Central memory CD8-positive, alpha-beta T cell (primary cell): ENCODE measurements at regions not wholly inside any gene's neighbourhood (a gene's known extent, or its start where the extent isn't known, plus 50 kb on each side); places are given as distances from the start of the nearest gene placed in this dataset.
"Not testable (repeated sequence)": the region's sequence is repeated elsewhere in the genome, so short reads cannot be mapped to it uniquely, and the experiment has no call there.

Experiments used
- ATAC-seq: fragments of 150-1000 bp; cut with Tn5 transposase; replicated peaks from 2 replicates; pipeline ENCODE4 v1.10.0; 2022; ENCODE audit warnings: mild to moderate bottlenecking, moderate FRiP score, moderate number of reproducible peaks; ENCODE audit not compliant: poor library complexity, severe bottlenecking; ENCODE audit errors: extremely low read depth
- DNase-seq, 2 donors: peaks; one replicate each; pipeline ENCODE4 v3.0.0; 2021; ENCODE audit warnings: low spot score in 2 of 2
- H3K27ac Mint-ChIP-seq: one replicate; pipeline ENCODE4 v1.8.0; 2022; ENCODE audit warnings: low read depth, mild to moderate bottlenecking, moderate library complexity, mixed read lengths
- H3K27me3 Mint-ChIP-seq: one replicate; pipeline ENCODE4 v1.8.0; 2022; ENCODE audit warnings: mixed read lengths
- H3K36me3 Mint-ChIP-seq: one replicate; pipeline ENCODE4 v1.8.0; 2022; ENCODE audit warnings: mild to moderate bottlenecking, moderate library complexity, mixed read lengths; ENCODE audit not compliant: insufficient read depth
- H3K4me1 Mint-ChIP-seq: one replicate; pipeline ENCODE4 v1.8.0; 2022; ENCODE audit warnings: mixed read lengths
- H3K4me3 Mint-ChIP-seq: one replicate; pipeline ENCODE4 v1.8.0; 2022; ENCODE audit warnings: mild to moderate bottlenecking, moderate library complexity, mixed read lengths
- H3K9me3 Mint-ChIP-seq: one replicate; pipeline ENCODE4 v1.8.0; 2022; ENCODE audit warnings: mixed read lengths

DNA sequence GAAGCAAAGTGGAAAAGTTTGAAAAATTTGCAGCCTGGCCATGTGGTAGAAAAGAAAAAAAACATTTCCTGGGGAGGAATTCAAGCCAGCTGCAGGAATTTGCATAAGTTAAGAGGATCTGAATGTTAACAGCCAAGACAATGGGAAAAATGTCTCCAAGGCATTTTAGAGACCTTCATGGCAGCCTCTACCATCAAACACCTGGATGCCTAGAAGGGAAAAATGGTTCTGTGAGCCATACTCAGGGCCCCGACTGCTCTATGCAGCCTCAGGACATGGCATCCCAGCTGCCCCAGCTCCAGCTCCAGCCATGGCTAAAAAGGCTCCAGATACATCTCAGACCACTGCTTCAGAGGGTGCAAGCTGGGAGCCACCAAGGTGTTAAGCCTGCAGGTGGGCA is 149.1 kb upstream of the SOX6 start:
- Mint-ChIP-seq H3K27ac (no peak overlapping the region), H3K9me3 (peaks cover 15% of the 10 kb centered on the region), H3K27me3 (no peaks in the 10 kb centered on the region), H3K4me1 (no peaks in the 10 kb centered on the region), H3K36me3 (no peaks in the 10 kb centered on the region), H3K4me3 (no peak overlapping the region)
- no peak for DNase-seq
- ATAC-seq, result no peak

DNA sequence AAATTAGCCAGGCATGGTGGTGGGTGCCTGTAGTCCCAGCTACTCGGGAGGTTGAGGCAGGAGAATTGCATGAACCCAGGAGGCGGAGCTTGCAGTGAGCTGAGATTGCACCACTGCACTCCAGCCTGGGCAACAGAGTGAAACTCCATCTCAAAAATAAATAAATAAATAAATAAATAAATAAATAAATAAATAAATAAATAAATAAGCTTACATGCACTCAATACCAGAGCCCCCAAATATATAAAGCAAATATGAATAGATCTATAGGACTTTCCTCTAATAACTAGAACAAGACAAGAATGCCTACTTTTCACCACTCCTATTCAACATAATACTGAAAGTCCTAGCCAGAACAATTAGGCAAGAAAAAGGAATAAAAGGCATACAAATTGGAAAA is 147.5 kb upstream of the SOX6 start:
- H3K27me3 Mint-ChIP-seq, ATAC-seq, H3K4me3 Mint-ChIP-seq, DNase-seq, H3K27ac Mint-ChIP-seq, H3K36me3 Mint-ChIP-seq, H3K4me1 Mint-ChIP-seq: not testable (repeated sequence)
- peaks cover 22% of the 10 kb centered on the region for H3K9me3 Mint-ChIP-seq

DNA sequence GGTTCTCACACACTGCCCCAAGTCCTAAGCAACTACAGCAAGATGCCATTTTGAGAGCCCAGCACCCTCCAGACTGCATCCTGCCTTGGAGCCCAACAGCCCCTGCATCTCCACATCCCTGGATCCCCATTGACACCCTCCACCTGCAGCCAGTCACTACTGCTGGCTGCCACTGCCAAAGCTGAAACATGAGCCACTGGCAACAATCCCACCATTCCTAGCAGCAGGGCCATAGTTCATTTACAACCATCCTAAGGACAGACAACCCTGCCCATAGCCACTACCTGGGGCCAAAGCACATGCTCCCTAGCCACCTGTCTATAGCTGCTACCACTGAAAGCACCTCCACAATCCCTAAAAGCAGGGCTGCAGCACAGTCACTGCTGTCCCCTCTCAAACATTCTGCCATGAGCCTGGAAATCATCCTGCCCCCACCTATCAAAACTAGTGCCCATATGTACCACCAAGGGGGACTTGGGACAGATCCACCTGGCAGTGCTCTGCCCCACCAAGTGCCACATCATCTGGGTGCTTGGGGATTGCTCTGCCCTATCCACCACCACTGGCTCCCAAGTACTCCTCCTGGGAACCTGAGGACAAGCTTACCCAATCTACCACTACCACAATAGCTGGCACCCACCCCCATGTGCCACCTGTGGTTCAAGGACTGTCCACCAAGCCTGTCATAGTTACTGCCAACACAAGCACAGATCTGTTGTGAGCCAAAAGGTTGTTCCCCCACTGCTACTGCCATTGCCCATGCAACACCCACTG is 138.8 kb upstream of the SOX6 start:
- H3K9me3 Mint-ChIP-seq, result peaks cover 36% of the 10 kb centered on the region
- no peak for DNase-seq
- H3K36me3 Mint-ChIP-seq, result no peaks in the 10 kb centered on the region
- H3K4me3 Mint-ChIP-seq, result no peak overlapping the region
- no peak for ATAC-seq
- no peaks in the 10 kb centered on the region for H3K4me1 Mint-ChIP-seq
- H3K27me3 Mint-ChIP-seq, result no peaks in the 10 kb centered on the region
- H3K27ac Mint-ChIP-seq, result no peak overlapping the region

- no peak overlapping the region for H3K27ac Mint-ChIP-seq
- H3K27me3 Mint-ChIP-seq, result no peaks in the 10 kb centered on the region
- no peak for DNase-seq
- H3K9me3 Mint-ChIP-seq, result peaks cover 4% of the 10 kb centered on the region
- H3K4me1 Mint-ChIP-seq, result no peaks in the 10 kb centered on the region
- H3K4me3 Mint-ChIP-seq, result no peak overlapping the region
- H3K36me3 Mint-ChIP-seq, result no peaks in the 10 kb centered on the region
- no peak for ATAC-seq
Measured at GRCh38 chr11:16484434-16484833, 128.1 kb upstream of the SOX6 start.

GRCh38 chr11:16474659-16475058 is 118.3 kb upstream of the SOX6 start:
- no peaks in the 10 kb centered on the region for H3K4me1 Mint-ChIP-seq
- no peak overlapping the region for H3K4me3 Mint-ChIP-seq
- H3K36me3 Mint-ChIP-seq, result no peaks in the 10 kb centered on the region
- H3K27me3 Mint-ChIP-seq, result no peaks in the 10 kb centered on the region
- no peaks in the 10 kb centered on the region for H3K9me3 Mint-ChIP-seq
- DNase-seq, result no peak
- no peak for ATAC-seq
- H3K27ac Mint-ChIP-seq, result no peak overlapping the region

DNA sequence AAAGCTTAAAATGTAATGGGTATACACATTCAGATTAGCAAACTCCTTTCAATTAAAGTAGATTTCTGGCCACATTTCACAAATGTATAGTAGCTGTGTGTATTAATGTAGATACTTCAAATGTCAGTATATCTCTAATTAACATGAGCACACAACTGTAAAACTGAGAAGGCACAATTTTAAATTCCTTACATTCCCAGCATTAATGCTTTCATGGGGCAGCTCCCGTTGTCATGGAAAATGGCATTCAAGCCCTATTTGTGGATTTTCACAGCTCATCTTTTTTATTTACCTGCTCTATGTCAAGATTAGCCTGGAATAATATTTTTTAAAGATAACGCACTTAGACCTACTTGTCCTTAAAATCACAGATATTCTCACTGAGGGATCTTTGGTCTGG is 113.6 kb upstream of the SOX6 start:
- Mint-ChIP-seq H3K4me1 (no peaks in the 10 kb centered on the region), H3K36me3 (no peaks in the 10 kb centered on the region), H3K9me3 (peaks cover 11% of the 10 kb centered on the region), H3K27ac (no peak overlapping the region), H3K27me3 (no peaks in the 10 kb centered on the region), H3K4me3 (no peak overlapping the region)
- ATAC-seq (no peak), DNase-seq (no peak)

GRCh38 chr11:16468735-16469453 is 112.5 kb upstream of the SOX6 start:
- H3K4me3 Mint-ChIP-seq, result no peak overlapping the region
- no peaks in the 10 kb centered on the region for H3K27me3 Mint-ChIP-seq
- ATAC-seq (no peak), DNase-seq (no peak)
- H3K27ac Mint-ChIP-seq, result no peak overlapping the region
- H3K36me3 Mint-ChIP-seq, result no peaks in the 10 kb centered on the region
- no peaks in the 10 kb centered on the region for H3K4me1 Mint-ChIP-seq
- H3K9me3 Mint-ChIP-seq, result peaks cover 18% of the 10 kb centered on the region

DNA sequence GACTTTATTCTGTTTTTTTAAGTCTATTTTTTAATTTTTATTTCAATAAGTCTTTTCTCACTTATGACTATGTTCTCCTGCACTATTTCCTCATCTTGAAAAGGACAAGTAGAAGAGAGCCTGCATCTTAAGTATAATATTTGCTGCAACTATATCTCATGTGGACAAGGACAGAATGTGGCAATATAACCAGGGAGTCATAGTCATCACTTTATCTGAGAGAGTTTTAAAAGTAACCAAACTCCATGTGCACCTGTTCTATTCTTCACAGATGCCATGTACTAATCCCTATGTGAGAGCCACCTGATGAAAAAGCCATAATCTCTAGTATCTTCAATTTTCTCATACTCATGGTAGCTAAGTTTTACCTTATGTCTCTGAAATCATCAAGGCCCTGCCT is 104.2 kb upstream of the SOX6 start:
- Mint-ChIP-seq H3K9me3 (peaks cover 18% of the 10 kb centered on the region), H3K36me3 (no peaks in the 10 kb centered on the region)

DNA sequence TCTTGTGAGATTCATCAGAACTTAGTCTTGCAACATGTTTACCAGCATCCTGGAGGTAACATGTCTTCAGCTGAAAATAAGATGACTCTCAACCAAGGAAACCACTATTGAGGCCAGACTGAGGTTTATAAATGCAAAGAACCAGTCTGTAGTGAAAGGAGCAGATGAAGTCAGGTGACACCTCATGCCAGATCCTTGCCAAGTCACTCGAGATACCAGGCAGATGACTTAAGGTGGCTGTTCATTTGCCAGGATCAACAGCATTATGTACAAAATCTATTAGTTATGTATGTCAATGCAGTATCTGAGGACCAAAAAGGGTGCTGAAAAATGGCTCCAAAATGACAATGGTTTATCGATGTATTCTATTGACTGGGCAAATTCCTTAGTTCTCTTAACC is 100.0 kb upstream of the SOX6 start:
- Mint-ChIP-seq H3K27ac (no peak overlapping the region), H3K4me3 (no peak overlapping the region), H3K9me3 (peaks cover 3% of the 10 kb centered on the region), H3K27me3 (no peaks in the 10 kb centered on the region), H3K4me1 (no peaks in the 10 kb centered on the region), H3K36me3 (no peaks in the 10 kb centered on the region)
- ATAC-seq, result no peak
- no peak for DNase-seq

More for the DNA sequence above, 104.2 kb upstream of the SOX6 start:
- DNase-seq, result no peak
- H3K27ac Mint-ChIP-seq, result no peak overlapping the region
- H3K4me3 Mint-ChIP-seq, result no peak overlapping the region
- no peaks in the 10 kb centered on the region for H3K27me3 Mint-ChIP-seq
- no peaks in the 10 kb centered on the region for H3K4me1 Mint-ChIP-seq
- ATAC-seq, result no peak

GRCh38 chr11:16454289-16454863 is 98.0 kb upstream of the SOX6 start:
- no peaks in the 10 kb centered on the region for H3K27me3 Mint-ChIP-seq
- H3K4me3 Mint-ChIP-seq, result no peak overlapping the region
- H3K4me1 Mint-ChIP-seq, result no peaks in the 10 kb centered on the region
- no peak for DNase-seq
- H3K9me3 Mint-ChIP-seq, result no peaks in the 10 kb centered on the region
- H3K36me3 Mint-ChIP-seq, result no peaks in the 10 kb centered on the region
- no peak overlapping the region for H3K27ac Mint-ChIP-seq
- no peak for ATAC-seq

DNA sequence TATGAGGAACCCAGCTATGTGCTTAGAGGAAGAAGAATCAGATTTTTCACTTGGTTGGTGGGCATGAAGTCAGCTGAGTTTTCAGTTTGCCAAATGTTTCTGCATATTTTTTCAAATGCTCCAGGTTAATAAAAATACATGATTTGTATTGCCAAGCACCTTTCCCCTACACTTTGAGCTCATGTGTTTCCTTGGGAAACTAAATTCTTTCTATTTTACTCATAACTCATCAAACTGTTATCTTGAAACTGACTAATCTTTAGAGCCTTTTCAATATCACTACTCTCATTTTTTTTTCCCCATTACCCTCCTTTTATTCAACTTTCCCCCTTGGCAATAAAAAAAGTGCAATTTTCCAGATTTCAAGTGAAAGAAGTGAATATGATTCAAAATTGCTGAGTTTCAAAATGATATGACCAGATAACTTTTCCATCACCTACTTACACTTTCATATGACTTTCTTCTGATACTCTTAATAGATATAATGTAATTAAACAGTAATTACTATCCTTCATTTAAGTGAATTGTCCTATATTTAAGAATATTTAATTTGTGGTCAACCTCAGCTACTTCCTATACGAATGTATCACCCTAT is 91.9 kb upstream of the SOX6 start:
- ATAC-seq (no peak), DNase-seq (no peak)
- Mint-ChIP-seq H3K9me3 (peaks cover 6% of the 10 kb centered on the region), H3K27ac (no peak overlapping the region), H3K4me1 (no peaks in the 10 kb centered on the region), H3K36me3 (no peaks in the 10 kb centered on the region), H3K4me3 (no peak overlapping the region), H3K27me3 (no peaks in the 10 kb centered on the region)

- H3K4me1 Mint-ChIP-seq, result no peaks in the 10 kb centered on the region
- DNase-seq, result no peak
- H3K4me3 Mint-ChIP-seq, result no peak overlapping the region
- H3K9me3 Mint-ChIP-seq, result peaks cover 10% of the 10 kb centered on the region
- ATAC-seq, result no peak
- H3K27ac Mint-ChIP-seq, result no peak overlapping the region
- no peaks in the 10 kb centered on the region for H3K36me3 Mint-ChIP-seq
- no peaks in the 10 kb centered on the region for H3K27me3 Mint-ChIP-seq
Measured at GRCh38 chr11:16441461-16441860, 85.1 kb upstream of the SOX6 start.

GRCh38 chr11:16440136-16440535 is 83.8 kb upstream of the SOX6 start:
- H3K4me3 Mint-ChIP-seq, result no peak overlapping the region
- peaks cover 13% of the 10 kb centered on the region for H3K9me3 Mint-ChIP-seq
- H3K36me3 Mint-ChIP-seq, result no peaks in the 10 kb centered on the region
- no peak overlapping the region for H3K27ac Mint-ChIP-seq
- H3K4me1 Mint-ChIP-seq, result no peaks in the 10 kb centered on the region
- no peak for ATAC-seq
- no peak for DNase-seq
- no peaks in the 10 kb centered on the region for H3K27me3 Mint-ChIP-seq
